MM.1S (cell line): ENCODE measurements at regions not wholly inside any gene's neighbourhood (a gene's known extent, or its start where the extent isn't known, plus 50 kb on each side); places are given as distances from the start of the nearest gene placed in this dataset.
A peak's percentile ranks its signal among the peaks of the same experiment; 100 is the strongest.
"Not testable (repeated sequence)": the region's sequence is repeated elsewhere in the genome, so short reads cannot be mapped to it uniquely, and the experiment has no call there.

Experiments
- DNase-seq: peaks from one replicate; pipeline ENCODE4 v3.0.0-alpha.2; 2015
- H2AFZ ChIP-seq: fragments of 300-600 bp; sonication (generic); 2 replicates; pipeline ENCODE4 v1.6.0; 2016; ENCODE audit warnings: antibody characterized with exemption, low read length
- H3F3A ChIP-seq: fragments of 300-600 bp; sonication (generic); 2 replicates; pipeline ENCODE4 v1.6.1; 2016; ENCODE audit warnings: mild to moderate bottlenecking, antibody characterized with exemption, low read length, moderate library complexity, mixed read lengths; ENCODE audit not compliant: insufficient read depth
- H3K27ac ChIP-seq: fragments of 300-600 bp; sonication (generic); 2 replicates; pipeline ENCODE4 v1.5.1; 2016; ENCODE audit warnings: mild to moderate bottlenecking, low read length
- H3K27me3 ChIP-seq: fragments of 300-600 bp; sonication (generic); replicated peaks from 2 replicates; pipeline ENCODE4 v1.6.0; 2016; ENCODE audit warnings: low read length; ENCODE audit not compliant: insufficient read depth
- H3K36me3 ChIP-seq: fragments of 300-600 bp; sonication (generic); replicated peaks from 2 replicates; pipeline ENCODE4 v1.6.1; 2016; ENCODE audit warnings: mild to moderate bottlenecking, low read length, mixed read lengths; ENCODE audit not compliant: insufficient read depth
- H3K4me1 ChIP-seq: fragments of 300-600 bp; sonication (generic); 2 replicates; pipeline ENCODE4 v1.6.1; 2016; ENCODE audit warnings: low read length, mixed read lengths
- H3K4me2 ChIP-seq: fragments of 300-600 bp; sonication (generic); 2 replicates; pipeline ENCODE4 v1.6.0; 2016; ENCODE audit warnings: low read depth, low read length
- H3K4me3 ChIP-seq: fragments of 300-600 bp; sonication (generic); 2 replicates; pipeline ENCODE4 v1.5.1; 2016; ENCODE audit warnings: low read length, mixed read lengths
- H3K79me2 ChIP-seq: fragments of 300-600 bp; sonication (generic); 2 replicates; pipeline ENCODE4 v1.6.1; 2016; ENCODE audit warnings: mixed run types, low read length, mixed read lengths
- H3K9ac ChIP-seq: fragments of 300-600 bp; sonication (generic); 2 replicates; pipeline ENCODE4 v1.6.1; 2016; ENCODE audit warnings: low read length, mixed read lengths
- H3K9me2 ChIP-seq: fragments of 300-600 bp; sonication (generic); replicated peaks from 2 replicates; pipeline ENCODE4 v1.6.1; 2016; ENCODE audit warnings: mild to moderate bottlenecking, low read length, mixed read lengths; ENCODE audit not compliant: insufficient read depth
- H3K9me3 ChIP-seq: fragments of 300-600 bp; sonication (generic); replicated peaks from 2 replicates; pipeline ENCODE4 v1.6.1; 2016; ENCODE audit warnings: mild to moderate bottlenecking, low read length, mixed read lengths; ENCODE audit not compliant: insufficient read depth
- H4K20me1 ChIP-seq: fragments of 300-600 bp; sonication (generic); 2 replicates; pipeline ENCODE4 v1.6.1; 2016; ENCODE audit warnings: mild to moderate bottlenecking, low read length, moderate library complexity, mixed read lengths; ENCODE audit not compliant: insufficient read depth
- EZH2 ChIP-seq: fragments of 300-600 bp; sonication (generic); optimal IDR thresholded peaks from 2 replicates; pipeline ENCODE3; 2017; ENCODE audit warnings: low read depth, mild to moderate bottlenecking, antibody characterized with exemption, low read length, mixed read lengths
- EZH2phosphoT487 ChIP-seq: fragments of 300-600 bp; sonication (generic); IDR thresholded peaks from 2 replicates; pipeline ENCODE4 v1.6.1; 2018; ENCODE audit warnings: antibody characterized with exemption, low read length
- TF ChIP-seq, protein P1 (sequence below): fragments of 300-600 bp; sonication (generic); IDR thresholded peaks from 2 replicates; pipeline ENCODE4 v1.5.1; 2016; ENCODE audit warnings: antibody characterized with exemption, low read length, mixed read lengths

DNA sequence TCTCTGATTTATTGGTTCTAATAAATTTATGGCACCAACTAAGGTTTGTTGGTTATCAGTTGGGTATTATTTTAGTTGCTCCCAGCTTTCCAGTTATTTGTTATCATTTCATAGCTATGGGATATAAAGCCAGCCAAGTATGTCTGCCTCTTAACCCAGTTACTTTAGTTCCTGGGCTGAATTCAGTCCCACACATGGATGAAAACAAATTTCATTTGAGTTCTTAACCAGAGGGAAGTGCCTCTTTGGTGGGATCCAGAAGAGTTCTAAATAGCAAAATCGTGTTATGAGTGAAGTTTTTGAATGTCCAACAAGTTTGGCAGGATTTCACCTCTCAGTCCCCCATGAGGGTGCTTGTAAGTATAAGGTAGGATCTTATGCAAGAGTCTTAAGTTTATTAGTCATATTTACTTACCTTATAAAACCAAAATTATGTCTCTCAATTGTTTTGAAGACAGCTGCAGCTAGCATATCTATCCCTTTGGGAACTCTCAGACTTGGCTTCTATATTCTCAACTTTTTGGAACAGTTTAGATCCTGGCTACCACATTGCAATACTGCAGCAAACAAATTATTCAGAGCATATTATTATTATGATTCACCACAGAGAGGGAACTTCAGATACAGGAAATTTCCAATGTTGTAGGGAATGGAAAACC is 683.6 kb downstream of the BCKDHB start:
- DNase-seq: no peak
- H3F3A ChIP-seq: no peaks in the 10 kb centered on the region
- H2AFZ ChIP-seq: no peak overlapping the region
- no peak for TF ChIP-seq EZH2
- TF ChIP-seq, protein P1, sequence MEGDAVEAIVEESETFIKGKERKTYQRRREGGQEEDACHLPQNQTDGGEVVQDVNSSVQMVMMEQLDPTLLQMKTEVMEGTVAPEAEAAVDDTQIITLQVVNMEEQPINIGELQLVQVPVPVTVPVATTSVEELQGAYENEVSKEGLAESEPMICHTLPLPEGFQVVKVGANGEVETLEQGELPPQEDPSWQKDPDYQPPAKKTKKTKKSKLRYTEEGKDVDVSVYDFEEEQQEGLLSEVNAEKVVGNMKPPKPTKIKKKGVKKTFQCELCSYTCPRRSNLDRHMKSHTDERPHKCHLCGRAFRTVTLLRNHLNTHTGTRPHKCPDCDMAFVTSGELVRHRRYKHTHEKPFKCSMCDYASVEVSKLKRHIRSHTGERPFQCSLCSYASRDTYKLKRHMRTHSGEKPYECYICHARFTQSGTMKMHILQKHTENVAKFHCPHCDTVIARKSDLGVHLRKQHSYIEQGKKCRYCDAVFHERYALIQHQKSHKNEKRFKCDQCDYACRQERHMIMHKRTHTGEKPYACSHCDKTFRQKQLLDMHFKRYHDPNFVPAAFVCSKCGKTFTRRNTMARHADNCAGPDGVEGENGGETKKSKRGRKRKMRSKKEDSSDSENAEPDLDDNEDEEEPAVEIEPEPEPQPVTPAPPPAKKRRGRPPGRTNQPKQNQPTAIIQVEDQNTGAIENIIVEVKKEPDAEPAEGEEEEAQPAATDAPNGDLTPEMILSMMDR: no peak
- no peak for TF ChIP-seq EZH2phosphoT487
- no peak overlapping the region for H3K4me2 ChIP-seq
- H3K36me3 ChIP-seq: no peaks in the 10 kb centered on the region
- no peak overlapping the region for H3K4me3 ChIP-seq
- no peaks in the 10 kb centered on the region for H3K9me2 ChIP-seq
- no peaks in the 10 kb centered on the region for H3K79me2 ChIP-seq
- H3K4me1 ChIP-seq: no peaks in the 10 kb centered on the region
- no peaks in the 10 kb centered on the region for H3K27me3 ChIP-seq
- no peak overlapping the region for H3K27ac ChIP-seq
- H3K9me3 ChIP-seq: no peaks in the 10 kb centered on the region
- H3K9ac ChIP-seq: no peak overlapping the region
- no peaks in the 10 kb centered on the region for H4K20me1 ChIP-seq

DNA sequence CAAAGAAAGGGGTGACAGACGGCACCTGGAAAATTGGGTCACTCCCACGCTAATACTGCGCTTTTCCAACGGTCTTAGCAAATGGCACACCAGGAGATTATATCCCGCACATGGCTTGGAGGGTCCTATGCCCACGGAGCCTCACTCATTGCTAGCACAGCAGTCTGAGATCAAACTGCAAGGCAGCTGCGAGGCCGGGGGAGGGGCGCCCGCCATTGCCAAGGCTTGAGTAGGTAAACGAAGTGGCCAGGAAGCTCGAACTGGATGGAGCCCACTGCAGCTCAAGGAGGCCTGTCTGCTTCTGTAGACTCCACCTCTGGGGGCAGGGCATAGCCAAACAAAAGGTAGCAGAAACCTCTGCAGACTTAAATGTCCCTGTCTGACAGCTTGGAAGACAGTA is 676.8 kb downstream of the BCKDHB start:
- H3K4me1 ChIP-seq, H3K79me2 ChIP-seq, H3K9ac ChIP-seq, H4K20me1 ChIP-seq, H3K9me2 ChIP-seq, H3K36me3 ChIP-seq, H3F3A ChIP-seq, H3K27ac ChIP-seq, H3K4me3 ChIP-seq, H2AFZ ChIP-seq, H3K9me3 ChIP-seq, H3K27me3 ChIP-seq, H3K4me2 ChIP-seq, DNase-seq: not testable (repeated sequence)

DNA sequence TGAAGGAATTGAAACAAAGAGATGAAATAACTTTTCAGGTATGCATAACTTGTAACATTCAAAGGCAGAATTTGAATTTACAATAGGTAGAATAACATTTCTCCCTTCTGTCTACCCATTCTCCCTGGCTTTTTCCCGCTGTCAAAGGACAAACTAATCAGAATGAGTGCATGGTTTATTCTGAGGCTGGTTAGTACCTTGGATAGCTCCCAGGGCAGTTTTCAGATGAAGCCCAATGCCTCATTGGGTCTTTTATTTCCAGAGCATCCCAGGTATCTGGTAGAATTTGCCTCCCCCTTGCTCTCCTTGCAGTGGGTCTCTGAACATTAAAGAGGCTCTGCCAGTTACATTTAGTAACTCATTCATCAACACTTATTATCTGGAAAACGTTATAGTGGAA is 665.5 kb downstream of the BCKDHB start:
- Histone ChIP-seq H3K9me3 (no peaks in the 10 kb centered on the region), H3K4me1 (no peaks in the 10 kb centered on the region)

DNA sequence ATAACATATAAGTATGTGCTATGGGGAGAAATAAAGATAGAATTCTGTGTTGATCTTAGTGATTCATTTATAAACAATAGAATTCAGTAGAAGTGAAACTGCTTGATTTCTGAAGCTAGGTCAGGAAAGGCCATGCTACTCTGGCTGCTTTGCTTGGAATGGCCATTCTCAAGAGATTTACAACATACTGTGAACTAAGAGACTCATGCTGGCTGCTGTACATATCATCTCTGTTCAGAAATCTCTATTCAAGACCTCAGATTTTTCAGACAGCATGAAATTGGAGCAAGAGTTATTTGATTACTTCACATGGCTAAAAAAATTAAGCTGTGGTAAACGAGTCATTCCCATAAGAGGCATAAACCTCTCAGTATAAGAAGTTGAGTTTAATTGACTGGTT is 662.6 kb downstream of the BCKDHB start:
- no peak overlapping the region for H3K27ac ChIP-seq
- no peak for DNase-seq
- no peak overlapping the region for H3K9ac ChIP-seq
- H3K36me3 ChIP-seq: no peaks in the 10 kb centered on the region
- no peaks in the 10 kb centered on the region for H3K9me3 ChIP-seq
- no peak overlapping the region for H3K4me3 ChIP-seq
- H3K9me2 ChIP-seq: no peaks in the 10 kb centered on the region
- no peaks in the 10 kb centered on the region for H3K79me2 ChIP-seq
- H4K20me1 ChIP-seq: no peaks in the 10 kb centered on the region
- TF ChIP-seq EZH2phosphoT487 (no peak), EZH2 (no peak)
- TF ChIP-seq, protein P1: no peak
- no peaks in the 10 kb centered on the region for H3K27me3 ChIP-seq
- no peak overlapping the region for H2AFZ ChIP-seq
- no peaks in the 10 kb centered on the region for H3K4me1 ChIP-seq
- no peak overlapping the region for H3K4me2 ChIP-seq
- H3F3A ChIP-seq: no peaks in the 10 kb centered on the region

More for the DNA sequence above, 665.5 kb downstream of the BCKDHB start:
- no peak for TF ChIP-seq EZH2
- TF ChIP-seq, protein P1: no peak
- no peak for TF ChIP-seq EZH2phosphoT487
- no peaks in the 10 kb centered on the region for H3K9me2 ChIP-seq
- H3K27me3 ChIP-seq: no peaks in the 10 kb centered on the region
- no peak overlapping the region for H3K9ac ChIP-seq
- no peaks in the 10 kb centered on the region for H3K79me2 ChIP-seq
- no peak overlapping the region for H3K27ac ChIP-seq
- H3K4me3 ChIP-seq: no peak overlapping the region
- no peak overlapping the region for H2AFZ ChIP-seq
- no peaks in the 10 kb centered on the region for H3K36me3 ChIP-seq
- DNase-seq: peak; percentile 21
- no peak overlapping the region for H3K4me2 ChIP-seq
- H3F3A ChIP-seq: no peaks in the 10 kb centered on the region
- H4K20me1 ChIP-seq: no peaks in the 10 kb centered on the region
